Fibroblast of skin of back (primary cell): ENCODE measurements at regions not wholly inside any gene's neighbourhood (a gene's known extent, or its start where the extent isn't known, plus 50 kb on each side); places are given as distances from the start of the nearest gene placed in this dataset.
A peak's percentile ranks its signal among the peaks of the same experiment; 100 is the strongest.
"Not testable (repeated sequence)": the region's sequence is repeated elsewhere in the genome, so short reads cannot be mapped to it uniquely, and the experiment has no call there.

Experiments used
- DNase-seq: peaks from one replicate; pipeline ENCODE4 v3.0.0-alpha.2; 2013

DNA sequence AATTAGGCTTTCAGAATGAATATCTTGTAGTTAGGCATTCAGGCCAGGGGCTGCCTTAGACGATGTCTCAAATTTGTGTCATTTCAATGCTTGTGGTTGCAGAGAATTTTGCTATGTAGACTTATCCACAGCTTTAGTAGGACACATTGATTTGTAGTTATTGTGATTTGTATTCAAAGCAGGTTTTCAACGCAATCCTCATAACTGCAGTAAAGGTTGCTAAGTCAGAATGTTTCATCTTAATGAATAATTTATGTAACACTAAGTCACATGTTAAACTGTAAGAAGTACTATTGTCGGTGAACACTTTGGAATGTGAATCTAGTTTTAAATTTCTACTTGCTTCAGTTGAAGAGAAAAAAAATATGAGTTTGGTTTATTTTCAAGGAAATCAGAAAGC lies 1117.2 kb upstream of the SPRY2 start:
- DNase-seq: no peak

DNA sequence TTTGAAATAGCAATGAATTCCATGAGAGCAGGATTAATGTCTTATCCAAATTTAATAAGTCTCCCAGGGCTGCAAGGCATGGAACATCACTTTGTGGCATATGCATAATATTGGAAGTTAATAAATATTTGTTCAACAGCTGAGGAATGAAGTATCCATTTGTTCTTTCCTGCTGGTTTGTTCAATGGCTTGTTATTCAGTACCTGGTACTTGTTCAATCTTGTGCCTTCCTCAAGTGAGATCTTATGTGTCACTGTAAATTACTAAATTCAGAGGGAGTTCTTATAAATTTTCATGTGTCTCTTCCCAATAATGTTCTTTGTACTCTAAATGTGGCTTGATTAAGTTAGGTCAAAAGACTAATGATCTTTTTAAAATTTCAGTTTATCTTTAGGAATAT lies 1105.5 kb upstream of the SPRY2 start:
- DNase-seq: no peak

DNA sequence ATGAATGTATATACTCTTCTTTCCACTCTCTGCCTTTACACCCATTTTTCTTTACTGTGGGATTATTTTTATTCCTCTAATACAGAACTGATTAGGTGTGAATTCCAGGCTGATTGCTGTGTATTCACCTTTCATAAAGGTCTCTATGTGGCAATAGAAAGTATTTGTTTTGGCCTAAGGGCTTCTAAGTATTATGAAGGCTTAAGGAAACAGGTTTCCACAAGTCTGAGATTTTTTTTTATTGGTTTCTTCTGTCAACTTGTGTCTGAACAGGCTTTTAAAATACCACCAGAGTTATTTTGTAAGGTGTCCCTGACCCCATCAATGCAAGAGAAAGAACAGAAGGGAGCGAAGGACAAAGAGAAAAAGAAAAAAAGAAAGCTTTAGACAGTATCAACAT lies 1102.0 kb upstream of the SPRY2 start:
- DNase-seq: no peak

DNA sequence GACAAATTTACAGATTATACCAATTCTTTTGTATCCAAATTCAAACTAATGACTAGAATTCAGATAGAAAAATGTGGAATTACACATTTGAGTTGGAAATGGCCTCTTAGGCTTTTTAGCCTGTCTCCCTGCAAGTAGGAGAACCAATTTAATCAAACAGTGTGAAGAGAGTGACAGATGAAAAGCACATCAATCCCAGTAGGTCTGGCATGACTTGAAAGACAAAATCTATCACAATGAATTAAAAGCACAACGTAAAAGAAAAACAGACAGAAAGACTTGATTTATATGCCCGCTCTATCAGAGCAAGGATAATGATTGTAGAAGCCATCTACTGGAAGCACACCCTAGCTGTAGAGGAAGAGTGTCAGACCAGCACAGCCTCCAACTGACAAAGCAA lies 1084.4 kb upstream of the SPRY2 start:
- DNase-seq: no peak

DNA sequence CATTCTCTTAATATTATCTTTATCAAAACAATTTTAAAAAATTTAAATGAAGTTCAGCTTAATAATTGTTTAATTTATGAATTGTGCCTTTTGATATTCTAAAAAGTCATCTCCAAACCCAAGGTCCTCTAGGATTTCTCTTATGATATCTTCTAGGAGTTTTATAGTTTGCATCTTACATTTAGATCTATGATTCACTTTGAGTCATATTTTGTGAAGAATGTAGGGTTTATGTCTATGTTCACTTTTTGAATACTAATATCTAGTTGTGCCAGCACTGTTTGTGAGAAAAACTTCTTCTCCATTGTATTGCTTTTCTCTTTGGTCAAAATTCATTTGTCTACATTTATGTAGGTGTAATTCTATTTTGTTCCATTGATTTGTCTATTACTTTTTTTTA lies 1068.4 kb upstream of the SPRY2 start:
- DNase-seq: no peak

DNA sequence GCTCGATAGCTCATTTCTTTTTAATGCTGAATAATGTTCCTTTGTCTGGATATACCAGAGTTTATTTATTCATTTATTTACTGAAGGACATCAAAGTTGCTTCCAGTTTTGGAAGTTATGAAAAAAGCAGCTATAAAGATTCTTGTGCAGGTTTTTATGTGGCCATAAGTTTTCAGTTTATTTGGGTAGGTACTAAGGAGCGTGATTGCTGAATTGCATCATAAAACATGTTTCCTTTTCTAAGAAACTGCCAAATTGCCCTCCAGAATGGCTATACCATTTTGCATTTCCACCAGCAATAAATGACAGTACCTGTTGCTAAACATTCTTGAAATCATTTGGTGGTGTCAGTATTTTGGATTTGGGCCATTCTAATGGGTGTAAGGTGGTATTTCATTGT lies 1067.7 kb upstream of the SPRY2 start:
- no peak for DNase-seq

DNA sequence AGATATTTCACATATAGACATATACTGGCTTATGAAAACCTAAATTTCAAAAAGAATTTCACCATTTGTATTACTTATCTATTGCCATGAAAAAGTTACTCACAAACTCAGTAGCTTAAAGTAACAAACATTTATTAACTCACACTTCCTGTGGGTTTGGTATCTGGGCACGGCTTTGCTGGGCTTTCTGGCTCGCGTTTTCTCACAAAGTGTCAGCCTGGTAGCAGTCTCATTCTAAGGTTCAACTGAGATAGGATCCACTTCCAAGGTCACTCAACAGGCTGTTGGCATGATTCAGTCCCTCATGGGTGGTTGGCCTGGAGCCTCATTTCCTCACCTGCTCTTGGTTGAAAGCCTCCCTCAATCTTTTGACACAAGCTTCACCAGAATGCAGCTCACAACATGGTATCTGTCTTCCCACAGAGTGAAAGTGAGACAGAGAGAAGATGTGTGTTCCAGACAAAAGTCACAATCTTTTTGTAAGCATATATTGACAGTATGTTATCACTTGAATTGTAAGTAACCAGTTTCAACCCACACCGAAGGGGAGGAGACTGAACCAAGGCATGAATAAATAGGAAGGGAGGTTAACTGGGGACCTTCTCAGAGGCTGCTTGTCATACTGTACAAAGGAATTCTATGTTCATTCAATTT lies 1065.8 kb upstream of the SPRY2 start:
- no peak for DNase-seq

DNA sequence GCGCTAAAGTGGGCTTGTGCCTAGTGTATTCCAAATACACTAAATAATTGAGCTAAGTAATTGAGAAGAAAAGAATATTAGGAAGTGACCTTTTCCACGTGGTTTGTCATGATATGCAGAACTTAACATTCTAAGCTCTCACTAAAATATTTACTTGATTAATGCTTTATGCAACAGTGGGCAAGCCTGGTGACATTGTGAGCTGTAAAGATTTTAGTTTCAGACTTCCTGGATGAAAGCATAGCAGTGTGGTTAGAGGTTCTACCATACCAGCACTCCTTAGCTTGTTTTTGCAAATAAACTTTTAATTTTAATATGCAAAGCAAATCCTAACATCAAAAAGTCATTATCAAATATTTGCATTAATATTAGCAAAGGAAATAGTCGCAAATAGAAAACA lies 1065.1 kb upstream of the SPRY2 start:
- DNase-seq: no peak

DNA sequence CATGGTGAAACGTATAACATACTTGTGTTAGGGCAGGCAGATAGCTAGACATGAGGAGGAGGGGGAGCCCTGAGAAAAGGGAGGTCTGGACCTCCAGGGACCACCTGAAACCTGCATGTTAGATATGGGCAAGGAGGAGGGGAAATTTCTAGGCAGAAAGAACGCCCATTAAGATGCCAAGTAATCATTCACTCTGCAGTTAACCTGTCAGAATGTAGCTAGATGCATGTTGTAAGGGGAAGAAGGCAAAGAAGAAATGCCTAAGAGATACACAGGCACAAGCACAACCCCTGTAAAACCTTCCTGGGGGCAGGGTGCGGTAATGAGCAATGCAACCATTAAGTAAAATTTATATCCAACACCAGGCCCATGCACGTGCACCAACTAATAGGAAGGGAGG lies 1055.3 kb upstream of the SPRY2 start:
- no peak for DNase-seq

DNA sequence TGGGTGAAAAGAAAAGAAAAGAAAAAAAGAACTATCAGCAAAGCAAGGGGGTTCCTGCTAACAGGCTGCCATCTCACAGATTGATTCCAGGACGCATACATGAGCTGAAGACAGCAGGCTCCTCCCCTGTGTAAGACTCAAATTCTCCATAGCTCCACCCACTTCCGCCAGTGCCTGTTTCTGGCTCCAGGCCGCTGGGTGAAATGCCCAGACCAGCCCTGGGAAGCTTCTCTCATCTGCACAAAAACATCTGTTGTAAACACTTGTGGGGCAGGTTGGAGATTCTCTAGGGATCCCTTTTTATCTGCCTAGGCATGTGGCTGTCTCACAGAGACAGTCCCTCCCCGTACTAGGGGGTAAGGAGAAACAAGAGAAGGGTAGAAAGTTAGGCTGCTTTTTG lies 1054.4 kb upstream of the SPRY2 start:
- peak; percentile 31 for DNase-seq

DNA sequence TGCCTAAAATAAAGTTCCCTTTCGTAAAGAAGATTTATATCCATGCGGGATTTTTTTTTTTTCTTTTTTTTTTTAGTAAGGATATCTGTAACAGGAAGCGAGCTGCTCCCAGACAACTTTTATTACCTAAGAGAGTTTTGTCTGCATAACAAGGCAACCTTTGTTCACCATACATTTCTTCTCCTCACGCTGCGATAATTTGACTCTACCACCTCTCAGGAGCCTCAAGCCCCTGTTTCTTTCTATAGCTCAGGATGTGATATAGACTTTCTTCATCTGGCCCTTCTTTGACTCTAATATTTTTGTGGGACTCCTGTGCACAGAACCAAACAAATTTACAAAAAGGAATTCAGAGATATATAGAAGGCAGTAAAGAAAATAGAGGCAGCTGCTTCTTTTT lies 1053.7 kb upstream of the SPRY2 start:
- DNase-seq: no peak

DNA sequence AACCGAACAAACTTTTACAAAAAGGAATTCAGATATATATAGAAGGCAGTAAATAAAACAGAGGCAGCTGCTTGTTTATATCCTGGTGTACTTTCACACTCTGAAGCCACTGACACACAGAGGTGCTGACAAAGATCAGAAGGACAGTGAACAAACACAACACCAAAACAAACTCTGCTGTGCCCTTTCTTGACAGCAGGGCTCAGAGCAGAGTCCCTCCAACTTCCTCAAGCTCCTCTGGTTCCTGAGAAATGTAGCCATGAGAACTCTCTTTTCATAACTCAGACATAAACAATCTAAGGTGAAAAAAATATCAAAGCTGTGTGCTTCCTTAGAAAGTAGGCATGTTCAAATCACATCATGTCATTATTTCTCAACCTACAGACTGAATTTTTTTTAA lies 1052.8 kb upstream of the SPRY2 start:
- no peak for DNase-seq

DNA sequence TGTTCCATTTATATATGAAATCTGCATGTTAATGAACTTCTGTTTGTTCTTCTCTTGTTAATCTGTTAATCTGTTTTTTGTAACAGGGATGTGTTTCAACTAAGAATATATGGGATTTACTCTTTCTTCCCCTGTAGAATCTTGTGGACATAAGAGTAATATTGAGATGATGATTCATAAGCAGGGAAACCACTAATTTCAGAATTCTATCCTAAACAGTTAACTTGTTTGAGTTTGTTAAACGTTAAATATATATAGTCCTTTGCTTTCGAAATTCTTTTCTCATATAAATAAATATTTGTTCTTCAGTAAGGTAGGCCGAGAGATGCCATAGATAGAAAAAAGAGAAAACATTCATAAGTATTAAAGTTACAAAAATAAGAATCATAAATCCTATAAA lies 1052.2 kb upstream of the SPRY2 start:
- DNase-seq: no peak

DNA sequence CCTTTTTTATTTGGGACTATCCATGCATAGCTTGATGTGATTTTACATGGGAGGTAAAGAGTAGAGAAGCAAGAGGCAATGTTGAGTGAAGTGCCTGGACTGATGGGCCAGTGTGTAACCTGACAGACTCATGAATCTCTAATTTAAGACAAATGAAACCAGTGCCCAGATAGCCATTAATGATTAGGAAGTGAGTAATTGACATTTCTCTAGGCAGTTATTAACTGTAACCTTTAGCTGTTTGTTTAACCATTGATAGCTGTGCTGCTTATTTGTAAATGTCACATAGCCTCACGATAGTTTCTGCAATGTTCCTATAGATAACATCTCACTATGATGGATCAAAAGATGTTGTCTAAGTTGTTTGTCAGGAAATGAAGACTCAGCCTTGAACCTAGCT lies 1047.5 kb upstream of the SPRY2 start:
- DNase-seq: no peak

DNA sequence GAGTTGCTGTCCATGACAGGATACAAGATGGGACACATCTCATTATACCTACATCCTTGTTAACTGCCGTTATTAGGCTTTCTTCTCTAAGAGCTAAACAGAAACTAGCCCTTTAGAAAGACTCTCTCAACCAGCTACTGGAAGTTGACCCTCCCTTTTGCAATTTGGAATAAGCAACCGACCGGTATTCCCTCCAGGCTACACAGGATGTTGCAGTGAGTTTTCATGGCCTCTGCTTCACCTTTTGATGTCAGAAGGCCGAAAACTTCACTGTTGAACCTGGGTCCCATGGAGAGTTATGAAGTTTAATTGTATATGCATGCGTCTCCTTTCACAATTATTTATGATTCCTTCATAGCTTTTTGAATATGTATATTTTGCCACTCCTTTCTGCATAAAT lies 1042.5 kb upstream of the SPRY2 start:
- no peak for DNase-seq

DNA sequence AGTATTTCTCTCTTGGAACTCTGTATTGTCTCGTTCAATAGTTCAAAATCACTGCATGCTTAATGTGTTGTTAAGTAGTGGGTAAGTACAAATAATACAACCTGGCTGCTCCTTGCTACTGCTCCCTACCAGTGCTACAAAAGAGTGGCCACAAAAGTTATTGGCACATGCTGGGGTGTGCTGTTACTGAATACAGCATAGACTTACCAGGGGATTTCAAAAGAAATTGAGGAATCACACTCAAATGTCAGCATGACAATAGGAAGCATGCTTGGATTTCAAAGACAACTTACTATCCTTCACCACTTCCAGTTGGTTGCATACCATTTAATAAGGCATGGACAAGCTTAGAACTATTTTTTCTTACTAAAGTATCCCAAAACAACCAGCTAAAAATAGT lies 1041.3 kb upstream of the SPRY2 start:
- no peak for DNase-seq

DNA sequence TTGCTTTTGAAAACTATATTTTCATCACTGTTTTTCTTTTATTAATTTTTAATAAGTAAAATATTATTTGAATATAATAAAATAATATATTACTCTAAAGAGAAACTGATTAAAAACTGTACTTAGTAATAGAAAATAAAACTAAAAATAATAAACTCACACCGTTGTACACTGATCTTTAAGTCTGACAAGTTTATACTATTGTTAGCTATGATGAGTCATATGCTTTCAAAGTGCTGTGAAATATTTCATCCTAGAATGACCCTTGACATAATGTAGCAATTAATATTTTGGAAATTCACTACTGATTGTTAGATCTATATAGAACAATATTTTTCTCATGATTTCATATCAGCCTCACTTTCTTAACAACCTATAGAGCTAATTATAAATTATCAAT lies 1040.6 kb upstream of the SPRY2 start:
- no peak for DNase-seq

DNA sequence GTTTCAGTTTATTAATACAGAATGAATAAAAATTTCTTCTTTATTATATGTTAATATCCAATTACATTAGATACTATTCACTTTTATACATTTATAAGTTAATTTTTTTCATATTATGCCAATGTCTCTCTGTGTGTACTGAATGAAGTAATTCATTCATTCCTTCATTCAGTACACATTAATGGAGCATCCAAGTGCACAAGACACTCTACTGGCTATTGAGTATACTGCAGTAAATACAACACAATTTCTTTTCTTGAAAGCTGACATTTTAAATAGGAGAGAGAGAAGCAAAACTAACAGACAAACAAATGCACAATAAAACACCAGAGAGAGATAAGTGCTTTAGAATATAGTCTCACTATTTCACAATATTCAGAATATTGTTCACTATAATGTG lies 1038.3 kb upstream of the SPRY2 start:
- DNase-seq: no peak

DNA sequence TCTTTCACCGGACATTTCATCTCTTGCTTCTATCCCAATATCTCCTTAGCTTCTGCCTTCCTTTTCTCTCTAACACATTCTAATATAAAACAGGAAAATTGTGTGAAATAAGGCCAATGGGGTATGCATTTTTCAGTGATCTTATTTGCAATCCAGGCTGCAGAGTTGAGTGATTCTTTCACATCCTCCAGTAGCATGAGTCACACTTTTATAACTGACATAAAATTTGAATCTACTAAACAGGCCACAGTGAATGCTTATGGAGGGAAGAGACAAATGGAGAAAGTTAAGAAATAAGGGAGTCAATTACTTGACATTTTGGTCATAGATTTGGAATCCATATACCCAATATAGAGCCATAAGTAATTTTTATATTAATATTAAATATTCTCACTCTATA lies 1037.0 kb upstream of the SPRY2 start:
- peak; percentile 0 for DNase-seq

DNA sequence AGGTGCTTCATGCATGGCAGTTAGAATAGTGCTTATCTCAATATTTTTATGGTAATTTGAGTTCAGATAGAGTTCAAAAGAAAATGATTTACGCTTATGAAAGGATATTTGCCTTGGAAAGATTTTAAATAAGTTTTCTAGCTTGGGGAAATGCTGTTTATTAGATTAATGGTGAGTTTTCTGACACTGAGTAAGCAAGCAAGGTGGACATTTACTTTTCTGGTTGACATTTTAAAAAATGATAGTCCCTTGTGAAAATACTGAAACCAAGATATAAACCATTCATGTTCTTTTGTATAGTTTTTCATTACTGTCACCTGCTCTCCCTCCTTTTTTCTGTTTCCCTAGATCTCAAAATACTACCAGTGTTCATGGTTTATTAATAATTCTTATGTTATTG lies 1034.8 kb upstream of the SPRY2 start:
- no peak for DNase-seq

DNA sequence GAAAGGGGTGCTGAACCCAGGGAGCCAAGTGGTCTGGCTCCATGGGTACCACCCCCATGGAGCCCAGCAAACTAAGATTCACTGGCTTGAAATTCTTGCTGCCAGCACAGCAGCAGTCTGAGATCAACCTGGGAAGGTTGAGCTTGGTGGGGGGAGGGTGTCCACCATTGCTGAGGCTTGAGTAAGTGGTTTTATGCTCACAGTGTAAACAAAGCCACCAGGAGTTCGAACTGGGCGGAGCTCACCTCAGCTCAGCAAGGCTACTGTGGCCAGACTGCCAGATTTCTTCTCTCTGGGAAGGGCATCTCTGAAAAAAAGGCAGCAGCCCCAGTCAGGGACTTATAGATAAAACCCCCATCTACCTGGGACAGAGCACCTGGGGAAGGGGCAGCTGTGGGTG lies 1021.8 kb upstream of the SPRY2 start:
- DNase-seq: not testable (repeated sequence)

DNA sequence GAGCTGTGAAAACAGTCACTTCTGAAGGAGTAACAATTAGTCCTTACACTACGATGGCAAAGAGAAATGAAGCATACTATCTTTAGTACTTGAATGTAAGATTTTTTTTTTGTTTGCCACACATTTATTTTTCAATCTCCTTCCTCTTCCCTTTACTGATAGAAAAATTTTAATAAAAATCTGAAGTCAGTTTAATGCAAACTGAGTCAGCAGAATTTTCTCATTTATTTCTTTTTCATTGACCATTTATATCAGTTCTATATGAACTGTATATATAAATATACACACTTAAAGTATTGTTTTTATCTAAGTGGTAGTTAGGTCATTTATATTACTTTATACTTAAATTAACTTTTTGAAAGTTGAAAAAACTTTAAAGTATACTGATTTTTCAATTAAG lies 1009.1 kb upstream of the SPRY2 start:
- DNase-seq: no peak

DNA sequence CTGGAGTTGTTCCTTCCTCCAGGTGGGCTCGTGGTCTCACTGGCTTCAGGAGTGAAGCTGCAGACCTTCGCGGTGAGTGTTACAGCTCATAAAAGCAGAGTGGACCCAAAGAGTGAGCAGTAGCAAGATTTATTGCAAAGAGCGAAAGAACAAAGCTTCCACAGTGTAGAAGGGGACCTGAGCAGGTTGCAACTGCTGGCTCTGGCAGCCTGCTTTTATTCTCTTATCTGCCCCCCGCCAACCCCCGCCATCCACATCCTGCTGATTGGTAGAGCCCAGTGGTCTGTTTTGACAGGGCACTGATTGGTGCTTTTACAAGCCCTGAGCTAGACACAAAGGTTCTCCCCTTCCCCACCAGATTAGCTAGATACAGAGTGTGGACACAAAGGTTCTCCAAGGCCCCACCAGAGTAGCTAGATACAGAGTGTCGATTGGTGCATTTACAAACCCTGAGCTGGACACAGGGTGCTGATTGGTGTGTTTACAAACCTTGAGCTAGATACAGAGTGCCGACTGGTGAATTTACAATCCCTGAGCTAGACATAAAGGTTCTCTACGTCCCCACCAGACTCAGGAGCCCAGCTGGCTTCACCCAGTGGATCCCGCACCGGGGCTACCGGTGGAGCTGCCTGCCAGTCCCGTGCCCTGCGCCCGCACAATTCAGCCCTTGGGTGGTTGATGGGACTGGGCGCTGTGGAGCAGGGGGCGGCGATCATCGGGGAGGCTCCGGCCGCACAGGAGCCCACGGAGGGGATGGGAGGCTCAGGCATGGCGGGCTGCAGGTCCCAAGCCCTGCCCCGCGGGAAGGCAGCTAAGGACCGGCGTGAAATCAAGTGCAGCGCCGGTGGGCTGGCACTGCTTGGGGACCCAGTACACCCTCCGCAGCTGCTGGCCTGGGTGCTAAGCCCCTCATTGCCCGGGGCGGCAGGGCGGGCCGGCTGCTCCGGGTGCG lies 999.5 kb upstream of the SPRY2 start:
- not testable (repeated sequence) for DNase-seq

DNA sequence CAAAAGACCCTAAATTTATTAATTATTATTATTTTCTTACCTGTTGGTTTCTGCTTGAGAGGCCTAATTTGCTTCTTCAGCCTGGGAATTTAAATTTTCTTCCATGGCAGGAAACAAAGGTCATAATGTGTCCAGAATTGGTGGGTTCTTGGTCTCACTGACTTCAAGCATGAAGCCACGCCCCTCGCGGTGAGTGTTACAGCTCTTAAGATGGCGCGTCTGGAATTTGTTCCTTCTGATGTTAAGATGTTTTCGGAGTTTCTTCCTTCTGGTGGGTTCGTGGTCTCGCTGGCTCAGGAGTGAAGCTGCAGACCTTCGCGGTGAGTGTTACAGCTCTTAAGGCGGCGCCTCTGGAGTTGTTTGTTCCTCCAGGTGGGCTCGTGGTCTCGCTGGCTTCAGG lies 998.7 kb upstream of the SPRY2 start:
- DNase-seq: not testable (repeated sequence)
